ENCODE measurements at regions not wholly inside any gene's neighbourhood (a gene's known extent, or its start where the extent isn't known, plus 50 kb on each side); places are given as distances from the start of the nearest gene placed in this dataset.

GRCh38 chr6:105759015-105759414, 327.1 kb upstream of the PRDM1 start:
- Histone ChIP-seq H3K27me3 (ENCODE audit: control insufficient read depth, insufficient read depth, low read length) (no peaks in the 10 kb centered on the region), H3K4me3 (ENCODE audit: low read depth, low read length) (no peak overlapping the region), H3K9me3 (ENCODE audit: control insufficient read depth, insufficient read depth, low read length) (no peaks in the 10 kb centered on the region), H3K4me1 (ENCODE audit: control insufficient read depth, insufficient read depth, low read length) (no peaks in the 10 kb centered on the region), H3K9ac (ENCODE audit: low read depth, low read length) (no peak overlapping the region), H3K36me3 (ENCODE audit: control insufficient read depth, insufficient read depth, low read length) (no peaks in the 10 kb centered on the region)

GRCh38 chr6:105757512-105758200, 328.5 kb upstream of the PRDM1 start:
- H3K9me3 ChIP-seq (ENCODE audit: control insufficient read depth, insufficient read depth, low read length) = no peaks in the 10 kb centered on the region
- H3K36me3 ChIP-seq (ENCODE audit: control insufficient read depth, insufficient read depth, low read length) = no peaks in the 10 kb centered on the region
- H3K27me3 ChIP-seq (ENCODE audit: control insufficient read depth, insufficient read depth, low read length) = no peaks in the 10 kb centered on the region
- H3K4me1 ChIP-seq (ENCODE audit: control insufficient read depth, insufficient read depth, low read length) = no peaks in the 10 kb centered on the region
- H3K4me3 ChIP-seq (ENCODE audit: low read depth, low read length) = no peak overlapping the region
- no peak overlapping the region for H3K9ac ChIP-seq (ENCODE audit: low read depth, low read length)

- no peaks in the 10 kb centered on the region for H3K27me3 ChIP-seq (ENCODE audit: control insufficient read depth, insufficient read depth, low read length)
- H3K9ac ChIP-seq (ENCODE audit: low read depth, low read length) = no peak overlapping the region
- no peaks in the 10 kb centered on the region for H3K36me3 ChIP-seq (ENCODE audit: control insufficient read depth, insufficient read depth, low read length)
- H3K4me1 ChIP-seq (ENCODE audit: control insufficient read depth, insufficient read depth, low read length) = no peaks in the 10 kb centered on the region
- H3K9me3 ChIP-seq (ENCODE audit: control insufficient read depth, insufficient read depth, low read length) = no peaks in the 10 kb centered on the region
- H3K4me3 ChIP-seq (ENCODE audit: low read depth, low read length) = no peak overlapping the region
Measured at GRCh38 chr6:105755885-105756284, 330.3 kb upstream of the PRDM1 start.

- no peaks in the 10 kb centered on the region for H3K27me3 ChIP-seq (ENCODE audit: control insufficient read depth, insufficient read depth, low read length)
- no peak overlapping the region for H3K4me3 ChIP-seq (ENCODE audit: low read depth, low read length)
- H3K9ac ChIP-seq (ENCODE audit: low read depth, low read length) = no peak overlapping the region
- no peaks in the 10 kb centered on the region for H3K36me3 ChIP-seq (ENCODE audit: control insufficient read depth, insufficient read depth, low read length)
- no peaks in the 10 kb centered on the region for H3K4me1 ChIP-seq (ENCODE audit: control insufficient read depth, insufficient read depth, low read length)
- no peaks in the 10 kb centered on the region for H3K9me3 ChIP-seq (ENCODE audit: control insufficient read depth, insufficient read depth, low read length)
Measured at GRCh38 chr6:105753620-105754211, 332.4 kb upstream of the PRDM1 start.

- no peaks in the 10 kb centered on the region for H3K9me3 ChIP-seq (ENCODE audit: control insufficient read depth, insufficient read depth, low read length)
- no peaks in the 10 kb centered on the region for H3K27me3 ChIP-seq (ENCODE audit: control insufficient read depth, insufficient read depth, low read length)
- H3K4me3 ChIP-seq (ENCODE audit: low read depth, low read length) = no peak overlapping the region
- H3K4me1 ChIP-seq (ENCODE audit: control insufficient read depth, insufficient read depth, low read length) = no peaks in the 10 kb centered on the region
- H3K36me3 ChIP-seq (ENCODE audit: control insufficient read depth, insufficient read depth, low read length) = no peaks in the 10 kb centered on the region
- H3K9ac ChIP-seq (ENCODE audit: low read depth, low read length) = no peak overlapping the region
Measured at GRCh38 chr6:105753207-105753606, 332.9 kb upstream of the PRDM1 start.

- Histone ChIP-seq H3K27me3 (ENCODE audit: control insufficient read depth, insufficient read depth, low read length) (no peaks in the 10 kb centered on the region), H3K36me3 (ENCODE audit: control insufficient read depth, insufficient read depth, low read length) (no peaks in the 10 kb centered on the region), H3K4me1 (ENCODE audit: control insufficient read depth, insufficient read depth, low read length) (no peaks in the 10 kb centered on the region), H3K4me3 (ENCODE audit: low read depth, low read length) (no peak overlapping the region), H3K9me3 (ENCODE audit: control insufficient read depth, insufficient read depth, low read length) (no peaks in the 10 kb centered on the region), H3K9ac (ENCODE audit: low read depth, low read length) (no peak overlapping the region)
Measured at GRCh38 chr6:105750089-105750488, 336.0 kb upstream of the PRDM1 start.

- Histone ChIP-seq H3K27me3 (ENCODE audit: control insufficient read depth, insufficient read depth, low read length) (no peaks in the 10 kb centered on the region), H3K9ac (ENCODE audit: low read depth, low read length) (no peak overlapping the region), H3K36me3 (ENCODE audit: control insufficient read depth, insufficient read depth, low read length) (no peaks in the 10 kb centered on the region), H3K9me3 (ENCODE audit: control insufficient read depth, insufficient read depth, low read length) (no peaks in the 10 kb centered on the region), H3K4me1 (ENCODE audit: control insufficient read depth, insufficient read depth, low read length) (no peaks in the 10 kb centered on the region), H3K4me3 (ENCODE audit: low read depth, low read length) (no peak overlapping the region)
Measured at GRCh38 chr6:105748737-105749161, 337.4 kb upstream of the PRDM1 start.

GRCh38 chr6:105747823-105748405, 338.2 kb upstream of the PRDM1 start:
- H3K36me3 ChIP-seq (ENCODE audit: control insufficient read depth, insufficient read depth, low read length) = no peaks in the 10 kb centered on the region

GRCh38 chr6:105746509-105746908, 339.6 kb upstream of the PRDM1 start:
- no peak overlapping the region for H3K9ac ChIP-seq (ENCODE audit: low read depth, low read length)
- peaks cover 4% of the 10 kb centered on the region for H3K4me1 ChIP-seq (ENCODE audit: control insufficient read depth, insufficient read depth, low read length)
- H3K4me3 ChIP-seq (ENCODE audit: low read depth, low read length) = no peak overlapping the region
- no peaks in the 10 kb centered on the region for H3K27me3 ChIP-seq (ENCODE audit: control insufficient read depth, insufficient read depth, low read length)
- no peaks in the 10 kb centered on the region for H3K36me3 ChIP-seq (ENCODE audit: control insufficient read depth, insufficient read depth, low read length)
- H3K9me3 ChIP-seq (ENCODE audit: control insufficient read depth, insufficient read depth, low read length) = no peaks in the 10 kb centered on the region

More at GRCh38 chr6:105747823-105748405, 338.2 kb upstream of the PRDM1 start:
- no peaks in the 10 kb centered on the region for H3K9me3 ChIP-seq (ENCODE audit: control insufficient read depth, insufficient read depth, low read length)
- peaks cover 4% of the 10 kb centered on the region for H3K4me1 ChIP-seq (ENCODE audit: control insufficient read depth, insufficient read depth, low read length)
- no peak overlapping the region for H3K9ac ChIP-seq (ENCODE audit: low read depth, low read length)
- H3K4me3 ChIP-seq (ENCODE audit: low read depth, low read length) = no peak overlapping the region
- no peaks in the 10 kb centered on the region for H3K27me3 ChIP-seq (ENCODE audit: control insufficient read depth, insufficient read depth, low read length)

- peaks cover 6% of the 10 kb centered on the region for H3K4me1 ChIP-seq (ENCODE audit: control insufficient read depth, insufficient read depth, low read length)
- H3K9me3 ChIP-seq (ENCODE audit: control insufficient read depth, insufficient read depth, low read length) = no peaks in the 10 kb centered on the region
- H3K9ac ChIP-seq (ENCODE audit: low read depth, low read length) = no peak overlapping the region
- H3K27me3 ChIP-seq (ENCODE audit: control insufficient read depth, insufficient read depth, low read length) = no peaks in the 10 kb centered on the region
- no peaks in the 10 kb centered on the region for H3K36me3 ChIP-seq (ENCODE audit: control insufficient read depth, insufficient read depth, low read length)
- no peak overlapping the region for H3K4me3 ChIP-seq (ENCODE audit: low read depth, low read length)
Measured at GRCh38 chr6:105746130-105746505, 340.0 kb upstream of the PRDM1 start.

- H3K4me1 ChIP-seq (ENCODE audit: control insufficient read depth, insufficient read depth, low read length) = peaks cover 10% of the 10 kb centered on the region
Measured at GRCh38 chr6:105745464-105746129, 340.5 kb upstream of the PRDM1 start.

GRCh38 chr6:105744815-105745214, 341.3 kb upstream of the PRDM1 start:
- H3K4me1 ChIP-seq (ENCODE audit: control insufficient read depth, insufficient read depth, low read length) = peaks cover 10% of the 10 kb centered on the region
- no peak overlapping the region for H3K9ac ChIP-seq (ENCODE audit: low read depth, low read length)

More at GRCh38 chr6:105745464-105746129, 340.5 kb upstream of the PRDM1 start:
- Histone ChIP-seq H3K9ac (ENCODE audit: low read depth, low read length) (no peak overlapping the region), H3K4me3 (ENCODE audit: low read depth, low read length) (no peak overlapping the region), H3K27me3 (ENCODE audit: control insufficient read depth, insufficient read depth, low read length) (no peaks in the 10 kb centered on the region), H3K36me3 (ENCODE audit: control insufficient read depth, insufficient read depth, low read length) (no peaks in the 10 kb centered on the region), H3K9me3 (ENCODE audit: control insufficient read depth, insufficient read depth, low read length) (no peaks in the 10 kb centered on the region)

More at GRCh38 chr6:105744815-105745214, 341.3 kb upstream of the PRDM1 start:
- Histone ChIP-seq H3K27me3 (ENCODE audit: control insufficient read depth, insufficient read depth, low read length) (no peaks in the 10 kb centered on the region), H3K9me3 (ENCODE audit: control insufficient read depth, insufficient read depth, low read length) (no peaks in the 10 kb centered on the region), H3K4me3 (ENCODE audit: low read depth, low read length) (no peak overlapping the region), H3K36me3 (ENCODE audit: control insufficient read depth, insufficient read depth, low read length) (no peaks in the 10 kb centered on the region)

Data from iPS-15b (cell line).